D721Med (cell line): ENCODE measurements at regions not wholly inside any gene's neighbourhood (a gene's known extent, or its start where the extent isn't known, plus 50 kb on each side); places are given as distances from the start of the nearest gene placed in this dataset.

Experiments
- DNase-seq: peaks from one replicate; pipeline ENCODE4 v3.0.0; 2011; ENCODE audit warnings: low spot score; ENCODE audit not compliant: insufficient read length
- FAIRE-seq: peaks from 2 replicates; lab custom pipeline; 2011; peaks lifted over from hg19 to GRCh38; lab: Jason Lieb, UNC
- TF ChIP-seq, protein P1 (sequence below): IDR thresholded peaks from 2 replicates; pipeline ENCODE4 v1.5.1; 2012; ENCODE audit warnings: mild to moderate bottlenecking, control low read depth; ENCODE audit not compliant: insufficient read depth; ENCODE audit errors: missing control alignments

DNA sequence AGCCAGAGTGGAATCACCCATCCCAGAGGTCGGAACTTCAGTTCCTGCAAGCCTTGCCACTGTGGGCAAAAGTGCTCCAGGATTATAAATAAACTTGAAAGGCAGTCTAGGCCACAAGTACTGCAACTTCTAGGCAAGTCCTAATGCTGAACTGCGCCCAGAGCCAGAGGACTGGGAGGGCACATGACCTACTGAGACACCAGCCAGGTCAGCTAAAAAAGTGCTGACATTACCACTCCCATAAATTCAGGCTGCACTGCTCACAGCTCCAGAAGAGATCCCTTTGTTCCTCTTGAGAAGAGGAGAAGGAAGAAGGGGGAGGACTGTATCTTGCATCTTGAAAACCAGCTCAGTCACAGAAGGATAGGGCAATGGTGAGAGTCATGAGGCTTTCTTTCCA is 1084.1 kb upstream of the PHF14 start:
- TF ChIP-seq, protein P1, sequence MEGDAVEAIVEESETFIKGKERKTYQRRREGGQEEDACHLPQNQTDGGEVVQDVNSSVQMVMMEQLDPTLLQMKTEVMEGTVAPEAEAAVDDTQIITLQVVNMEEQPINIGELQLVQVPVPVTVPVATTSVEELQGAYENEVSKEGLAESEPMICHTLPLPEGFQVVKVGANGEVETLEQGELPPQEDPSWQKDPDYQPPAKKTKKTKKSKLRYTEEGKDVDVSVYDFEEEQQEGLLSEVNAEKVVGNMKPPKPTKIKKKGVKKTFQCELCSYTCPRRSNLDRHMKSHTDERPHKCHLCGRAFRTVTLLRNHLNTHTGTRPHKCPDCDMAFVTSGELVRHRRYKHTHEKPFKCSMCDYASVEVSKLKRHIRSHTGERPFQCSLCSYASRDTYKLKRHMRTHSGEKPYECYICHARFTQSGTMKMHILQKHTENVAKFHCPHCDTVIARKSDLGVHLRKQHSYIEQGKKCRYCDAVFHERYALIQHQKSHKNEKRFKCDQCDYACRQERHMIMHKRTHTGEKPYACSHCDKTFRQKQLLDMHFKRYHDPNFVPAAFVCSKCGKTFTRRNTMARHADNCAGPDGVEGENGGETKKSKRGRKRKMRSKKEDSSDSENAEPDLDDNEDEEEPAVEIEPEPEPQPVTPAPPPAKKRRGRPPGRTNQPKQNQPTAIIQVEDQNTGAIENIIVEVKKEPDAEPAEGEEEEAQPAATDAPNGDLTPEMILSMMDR = no peak
- no peak for DNase-seq
- no peak for FAIRE-seq

DNA sequence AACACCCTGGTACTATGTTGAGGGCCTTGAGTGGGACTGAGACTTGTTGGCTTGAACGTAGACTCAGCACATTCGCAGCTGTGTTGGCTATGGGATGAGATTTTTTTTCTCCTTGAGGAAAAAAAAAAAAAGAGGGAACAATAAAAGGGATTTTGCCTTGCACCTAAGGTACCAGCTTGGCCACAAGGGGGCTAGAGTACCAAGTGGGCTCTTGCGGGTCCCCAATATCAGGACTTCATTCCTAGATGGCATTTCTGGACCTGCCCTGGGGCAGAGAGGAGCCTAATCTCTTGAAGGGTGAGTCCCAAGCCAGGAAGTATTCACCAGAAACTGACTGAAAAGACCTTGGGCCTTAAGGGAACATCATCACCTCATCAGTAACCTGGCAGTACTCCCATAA is 1083.6 kb upstream of the PHF14 start:
- TF ChIP-seq, protein P1 = no peak
- FAIRE-seq = no peak
- DNase-seq = no peak

DNA sequence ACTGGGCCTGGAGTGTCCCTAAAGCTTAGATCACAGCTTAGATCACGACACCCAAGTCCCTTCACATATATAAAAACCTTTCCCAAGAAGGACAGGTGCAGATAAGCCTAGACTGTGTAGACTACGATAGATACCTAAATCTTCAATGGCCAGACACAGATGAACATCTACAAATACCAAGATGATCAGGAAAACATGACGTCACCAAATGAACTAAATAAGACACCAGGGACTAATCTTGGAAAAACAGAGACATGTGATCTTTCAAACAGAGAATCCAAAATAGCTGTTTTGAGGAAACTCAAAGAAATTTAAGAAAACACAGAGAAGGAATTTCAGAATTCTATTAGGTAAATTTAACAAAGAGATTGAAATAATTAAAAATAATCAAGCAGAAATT is 1082.6 kb upstream of the PHF14 start:
- DNase-seq (no peak), FAIRE-seq (no peak)
- TF ChIP-seq, protein P1 = no peak

DNA sequence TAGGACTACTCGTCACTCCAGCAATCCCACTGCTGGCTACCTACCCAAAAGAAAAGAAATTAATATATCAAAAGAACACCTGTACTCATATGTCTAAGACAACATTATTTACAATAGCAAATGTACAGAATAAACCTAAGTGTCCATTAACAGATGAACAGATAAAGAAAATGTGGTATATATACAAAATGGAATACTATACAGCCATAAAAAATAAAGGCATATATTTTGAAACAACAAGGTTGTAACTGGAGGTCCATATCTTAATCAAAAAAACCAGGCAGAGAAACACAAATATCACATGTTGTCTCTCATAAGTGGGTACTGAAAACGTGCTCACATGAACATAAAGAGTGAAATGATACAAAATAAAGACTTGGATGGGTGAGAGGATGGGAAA is 1073.3 kb upstream of the PHF14 start:
- no peak for FAIRE-seq
- DNase-seq = no peak
- TF ChIP-seq, protein P1 = no peak

DNA sequence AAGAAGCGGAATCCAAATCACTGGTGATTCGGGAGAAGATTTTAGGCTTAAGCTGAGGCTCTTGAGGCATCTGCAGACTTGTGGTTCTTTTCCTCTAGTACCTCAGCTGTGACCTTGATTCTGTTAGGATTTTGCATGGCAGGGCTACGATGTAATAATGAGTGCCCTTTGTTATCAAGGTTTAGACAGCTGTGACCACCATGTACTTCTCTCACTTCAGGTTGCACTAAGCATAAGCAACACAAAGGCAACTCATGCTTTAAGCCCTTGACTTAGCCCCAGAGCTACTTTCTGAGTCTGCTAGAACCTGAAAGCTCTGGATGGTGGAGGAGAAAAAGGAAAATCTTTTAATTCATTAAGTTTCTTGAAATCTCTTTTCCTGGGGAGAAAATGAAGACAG is 1052.3 kb upstream of the PHF14 start:
- DNase-seq (no peak), FAIRE-seq (no peak)
- TF ChIP-seq, protein P1 = no peak

DNA sequence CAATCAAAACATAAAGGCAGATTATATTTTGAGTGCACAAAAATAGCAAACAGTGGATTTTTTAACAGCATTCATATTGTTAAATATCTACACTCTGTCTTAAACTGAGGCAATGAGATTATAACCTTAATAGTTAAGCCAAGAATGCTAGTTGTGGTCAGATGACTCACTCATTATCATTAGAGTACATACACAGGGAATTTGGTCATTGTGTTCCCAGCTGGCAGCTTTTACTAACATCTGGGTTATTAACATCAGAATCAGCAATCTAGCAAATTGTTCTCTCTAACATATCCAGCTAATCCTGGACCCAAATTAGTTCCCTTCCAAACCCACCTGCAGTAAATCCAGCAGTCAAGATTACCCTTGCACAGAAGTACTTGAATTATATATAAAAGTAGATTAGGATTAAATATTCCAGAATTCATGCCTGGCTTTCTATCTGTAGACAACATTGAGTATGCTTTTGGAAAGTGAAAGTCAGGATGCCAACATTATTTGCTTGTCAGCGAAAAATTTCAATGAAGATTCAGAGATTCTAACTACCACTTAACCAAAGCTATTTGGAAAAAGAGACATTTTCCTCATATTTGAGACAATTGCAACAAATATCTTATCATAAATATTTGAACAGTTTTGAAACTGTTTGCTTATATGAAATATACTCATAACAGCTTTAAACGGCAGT is 1035.6 kb upstream of the PHF14 start:
- TF ChIP-seq, protein P1 = no peak
- FAIRE-seq (peak; percentile 32), DNase-seq (no peak)

DNA sequence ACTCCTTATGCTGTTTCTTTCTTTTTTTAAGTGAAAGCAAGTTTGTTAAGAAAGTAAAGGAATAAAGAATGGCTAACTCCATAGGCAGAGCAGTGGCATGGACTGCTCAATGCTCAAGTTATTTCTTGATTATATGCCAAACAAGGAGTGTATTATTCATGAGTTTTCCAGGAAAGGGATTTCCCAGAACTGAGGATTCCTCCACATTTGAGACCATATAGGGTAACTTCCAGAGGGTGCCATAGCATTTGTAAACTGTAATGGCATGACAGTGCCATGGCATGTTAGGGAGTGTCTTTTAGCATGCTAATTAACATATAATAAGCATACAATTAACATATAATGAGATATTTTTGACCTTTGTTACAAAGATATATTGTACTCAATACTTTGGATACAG is 1034.5 kb upstream of the PHF14 start:
- DNase-seq (no peak), FAIRE-seq (no peak)
- TF ChIP-seq, protein P1 = no peak
